ENCODE measurements at regions not wholly inside any gene's neighbourhood (a gene's known extent, or its start where the extent isn't known, plus 50 kb on each side); places are given as distances from the start of the nearest gene placed in this dataset.
"Not testable (repeated sequence)": the region's sequence is repeated elsewhere in the genome, so short reads cannot be mapped to it uniquely, and the experiment has no call there.

DNA sequence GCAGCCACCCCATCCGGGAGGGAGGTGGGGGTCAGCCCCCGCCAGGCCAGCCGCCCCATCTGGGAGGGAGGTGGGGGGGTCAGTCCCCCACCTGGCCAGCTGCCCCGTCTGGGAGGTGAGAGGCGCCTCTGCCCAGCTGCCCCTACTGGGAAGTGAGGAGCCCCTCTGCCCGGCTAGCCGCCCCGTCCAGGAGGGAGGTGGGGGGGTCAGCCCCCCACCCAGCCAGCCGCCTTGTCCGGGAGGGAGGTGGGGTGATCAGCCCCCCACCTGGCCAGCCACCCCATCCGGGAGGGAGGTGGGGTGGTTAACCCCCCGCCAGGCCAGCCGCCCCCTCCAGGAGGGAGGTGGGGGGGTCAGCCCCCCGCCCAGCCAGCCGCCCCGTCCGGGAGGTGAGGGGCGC lies 852.4 kb upstream of the DEFB115 start:
- not testable (repeated sequence) for DNase-seq

GRCh38 chr20:30405585-30405984 lies 851.9 kb upstream of the DEFB115 start:
- not testable (repeated sequence) for DNase-seq

DNA sequence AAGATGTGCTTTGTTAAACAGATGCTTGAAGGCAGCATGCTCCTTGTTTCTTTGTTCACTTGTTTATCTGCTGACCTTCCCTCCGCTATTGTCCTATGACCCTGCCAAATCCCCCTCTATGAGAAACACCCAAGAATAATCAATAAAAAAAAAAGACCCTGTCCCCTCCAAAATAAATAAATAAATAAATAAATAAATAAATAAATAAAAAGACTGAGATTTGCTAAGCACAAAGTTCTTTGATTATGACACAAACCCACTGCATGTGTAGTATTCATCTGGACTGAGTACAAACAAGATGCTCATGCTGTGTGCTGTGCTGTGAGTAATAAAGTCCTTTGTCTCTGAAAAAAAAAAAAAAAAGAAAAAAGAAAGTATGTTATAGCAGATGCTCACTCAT lies 851.1 kb upstream of the DEFB115 start:
- DNase-seq = not testable (repeated sequence)

DNA sequence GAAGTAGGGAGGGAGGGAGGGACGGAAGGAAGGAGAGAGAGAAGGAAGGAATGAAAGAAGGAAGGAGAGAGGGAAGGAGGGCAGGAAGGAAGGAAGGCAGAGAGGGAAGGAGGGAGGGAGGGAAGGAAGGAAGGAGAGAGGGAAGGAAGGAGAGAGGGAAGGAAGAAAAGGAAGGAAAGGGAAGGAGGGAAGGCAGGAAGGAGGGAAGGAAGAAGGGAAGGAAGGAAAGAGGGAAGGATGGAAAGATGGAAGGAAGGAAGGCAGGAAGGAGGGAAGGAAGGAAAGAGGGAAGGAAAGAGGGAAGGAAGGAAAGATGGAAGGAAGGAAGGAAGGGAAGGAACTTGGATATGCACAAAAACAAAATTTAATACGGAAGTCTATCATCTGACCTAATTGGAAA lies 844.5 kb upstream of the DEFB115 start:
- no peak for DNase-seq

- not testable (repeated sequence) for DNase-seq
Observed at GRCh38 chr20:30417387-30417786, 840.1 kb upstream of the DEFB115 start.

- not testable (repeated sequence) for DNase-seq
Observed at GRCh38 chr20:30418378-30418777, 839.1 kb upstream of the DEFB115 start.

- no peak for DNase-seq
Observed at GRCh38 chr20:30419466-30419865, 838.0 kb upstream of the DEFB115 start.

- not testable (repeated sequence) for DNase-seq
Observed at GRCh38 chr20:30419871-30420420, 837.5 kb upstream of the DEFB115 start.
